Common myeloid progenitor, CD34-positive (primary cell): ENCODE measurements at regions not wholly inside any gene's neighbourhood (a gene's known extent, or its start where the extent isn't known, plus 50 kb on each side); places are given as distances from the start of the nearest gene placed in this dataset.

Source experiments
- CTCF ChIA-PET: fragments of 350-600 bp; sonication (Branson Sonifier 250); formaldehyde crosslinking; loops from one replicate; lab custom pipeline; 2021; ENCODE audit warnings: antibody characterized with exemption; lab: Charles Lee
- POLR2A ChIA-PET: fragments of 350-600 bp; sonication (Branson Sonifier 250); formaldehyde crosslinking; loops from one replicate; lab custom pipeline; 2021; ENCODE audit warnings: antibody characterized with exemption; lab: Charles Lee
- DNase-seq, 3 donors: peaks; one replicate each; pipeline versions ENCODE4 v3.0.0 to v3.0.0-alpha.2; 2013
- H3K27ac ChIP-seq, 2 experiments: 1 replicate in 1 of 2; 2 replicates in 1 of 2; pipeline ENCODE4 v1.7.0; 2013; ENCODE audit warnings: inconsistent platforms in 2 of 2, low read length in 2 of 2, mild to moderate bottlenecking in 2 of 2, low read depth in 1 of 2, moderate library complexity in 1 of 2; ENCODE audit not compliant: severe bottlenecking in 2 of 2, insufficient read depth in 1 of 2, poor library complexity in 1 of 2
- H3K27me3 ChIP-seq, 5 experiments: replicated peaks in 2 of 5; 1 replicate in 3 of 5; 2 replicates in 2 of 5; pipeline versions ENCODE4 v1.6.1 to v1.7.0; 2013; ENCODE audit warnings: low read length in 4 of 5, mild to moderate bottlenecking in 2 of 5, moderate library complexity in 2 of 5, inconsistent platforms in 1 of 5; ENCODE audit not compliant: insufficient read depth in 5 of 5, control insufficient read depth in 4 of 5
- H3K36me3 ChIP-seq, 4 experiments: 1 replicate in 2 of 4; 2 replicates in 2 of 4; pipeline versions ENCODE4 v1.6.1 to v1.7.0; 2013; ENCODE audit warnings: low read length in 3 of 4, control low read depth in 1 of 4, mild to moderate bottlenecking in 1 of 4; ENCODE audit not compliant: control insufficient read depth in 4 of 4, insufficient read depth in 4 of 4
- H3K4me1 ChIP-seq, 4 experiments: 1 replicate in 3 of 4; 2 replicates in 1 of 4; pipeline versions ENCODE4 v1.6.1 to v1.7.1; 2013; ENCODE audit warnings: low read length in 3 of 4, mild to moderate bottlenecking in 3 of 4, control low read depth in 1 of 4, inconsistent platforms in 1 of 4, moderate library complexity in 1 of 4; ENCODE audit not compliant: control insufficient read depth in 4 of 4, insufficient read depth in 4 of 4; ENCODE audit errors: control extremely low read depth in 1 of 4
- H3K4me3 ChIP-seq, 7 experiments: 1 replicate in 4 of 7; 2 replicates in 3 of 7; pipeline versions ENCODE4 v1.5.1 to v1.7.0; 2013; ENCODE audit warnings: mild to moderate bottlenecking in 7 of 7, low read length in 6 of 7, moderate library complexity in 6 of 7, inconsistent platforms in 2 of 7, low read depth in 2 of 7, control low read depth in 1 of 7; ENCODE audit not compliant: insufficient read depth in 4 of 7, control insufficient read depth in 1 of 7; ENCODE audit errors: extremely low read depth in 1 of 7
- H3K9me3 ChIP-seq, 5 experiments: 1 replicate in 4 of 5; 2 replicates in 1 of 5; pipeline versions ENCODE4 v1.6.1 to v1.7.1; 2013; ENCODE audit warnings: low read length in 4 of 5, mild to moderate bottlenecking in 2 of 5, inconsistent platforms in 1 of 5, low read depth in 1 of 5, moderate library complexity in 1 of 5; ENCODE audit not compliant: control insufficient read depth in 4 of 5, insufficient read depth in 2 of 5; ENCODE audit errors: control extremely low read depth in 1 of 5
- WGBS: methylation state at CpG from one replicate; pipeline ENCODE4 v1.1.5; 2013; ENCODE audit not compliant: insufficient coverage; 5-methylcytosine and 5-hydroxymethylcytosine counted together

DNA sequence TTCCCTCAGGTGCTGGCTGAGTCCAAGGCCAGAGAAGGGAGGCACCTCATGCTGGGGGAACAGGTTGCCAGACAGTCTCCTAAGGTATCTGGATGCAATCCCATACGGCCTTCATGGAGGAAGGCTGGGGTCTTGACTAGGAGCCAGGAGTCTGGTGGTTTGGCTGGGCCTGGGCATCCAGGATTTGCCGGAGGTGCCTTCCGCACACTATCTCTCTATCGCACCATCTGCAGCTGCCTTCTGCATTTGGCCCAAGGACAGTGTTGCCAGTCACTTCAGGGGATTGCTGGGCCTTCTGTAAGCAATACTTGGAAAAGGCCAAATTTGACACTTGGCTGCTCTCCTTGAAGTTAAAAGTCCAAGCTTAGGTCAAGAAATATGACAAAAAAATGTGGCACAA lies 327.2 kb downstream of the EN1 start:
- Histone ChIP-seq H3K36me3 (no peaks in the 10 kb centered on the region), H3K27ac (no peak overlapping the region), H3K27me3 (no peaks in the 10 kb centered on the region), H3K4me3 (no peak overlapping the region), H3K4me1 (no peaks in the 10 kb centered on the region), H3K9me3 (peaks cover 0 to 9% (median 2%) of the 10 kb centered on the region in 5 experiments)
- DNase-seq, result no peak
- ChIA-PET CTCF (no interaction called here), POLR2A (no interaction called here)
- 96% methylated on average over 4 of the region's 4 CpGs for WGBS

DNA sequence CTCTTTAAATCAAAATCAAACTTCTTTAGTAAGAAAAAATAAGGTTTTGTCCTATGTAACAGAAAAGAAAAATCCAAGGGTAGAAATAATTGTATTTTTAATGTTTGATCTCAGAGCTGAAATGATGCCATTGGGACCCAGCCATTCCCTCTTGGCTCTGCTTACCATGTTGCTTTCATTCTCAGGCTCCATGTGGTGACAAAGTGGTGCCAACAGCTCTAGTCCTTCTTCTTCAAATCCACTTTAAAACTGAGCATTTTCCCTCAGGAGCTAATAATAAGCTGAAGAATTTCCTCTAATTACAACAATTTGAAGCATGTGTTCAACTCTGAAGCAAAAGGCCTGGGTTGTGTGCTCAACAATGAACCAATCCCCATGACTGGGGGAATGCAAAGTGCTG lies 327.9 kb downstream of the EN1 start:
- Histone ChIP-seq H3K36me3 (no peaks in the 10 kb centered on the region), H3K9me3 (peaks cover 0 to 9% (median 2%) of the 10 kb centered on the region in 5 experiments), H3K4me3 (no peak overlapping the region), H3K27ac (no peak overlapping the region), H3K27me3 (no peaks in the 10 kb centered on the region), H3K4me1 (no peaks in the 10 kb centered on the region)
- ChIA-PET CTCF (no interaction called here), POLR2A (no interaction called here)
- DNase-seq, result no peak

DNA sequence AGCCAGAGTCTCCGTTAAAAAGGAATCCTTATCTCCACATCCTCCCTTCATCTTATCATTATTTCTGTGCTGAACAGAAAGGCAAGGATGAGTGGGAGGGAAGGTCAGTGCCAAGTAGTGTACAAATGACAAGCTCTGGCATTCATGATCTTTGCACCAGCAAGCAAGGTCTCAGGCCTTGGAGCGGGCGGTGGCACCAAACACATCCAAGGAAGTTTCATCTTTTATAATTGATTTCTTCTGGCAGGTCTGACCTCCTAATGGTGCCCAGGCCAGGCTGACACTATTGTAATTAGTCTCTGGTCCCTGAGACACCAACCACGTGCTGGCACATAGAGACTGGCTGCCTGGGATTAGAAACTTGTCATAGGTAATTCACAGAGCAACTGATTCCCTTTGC lies 336.6 kb downstream of the EN1 start:
- no peak overlapping the region for H3K27ac ChIP-seq
- no peaks in the 10 kb centered on the region for H3K4me1 ChIP-seq
- H3K36me3 ChIP-seq, result no peaks in the 10 kb centered on the region
- WGBS, result 76% methylated on average over 3 of the region's 4 CpGs
- no peaks in the 10 kb centered on the region for H3K9me3 ChIP-seq
- no peak for DNase-seq
- H3K27me3 ChIP-seq, result peaks cover 0 to 3% (median 0%) of the 10 kb centered on the region in 5 experiments
- H3K4me3 ChIP-seq, result no peak overlapping the region
- ChIA-PET CTCF (no interaction called here), POLR2A (no interaction called here)

DNA sequence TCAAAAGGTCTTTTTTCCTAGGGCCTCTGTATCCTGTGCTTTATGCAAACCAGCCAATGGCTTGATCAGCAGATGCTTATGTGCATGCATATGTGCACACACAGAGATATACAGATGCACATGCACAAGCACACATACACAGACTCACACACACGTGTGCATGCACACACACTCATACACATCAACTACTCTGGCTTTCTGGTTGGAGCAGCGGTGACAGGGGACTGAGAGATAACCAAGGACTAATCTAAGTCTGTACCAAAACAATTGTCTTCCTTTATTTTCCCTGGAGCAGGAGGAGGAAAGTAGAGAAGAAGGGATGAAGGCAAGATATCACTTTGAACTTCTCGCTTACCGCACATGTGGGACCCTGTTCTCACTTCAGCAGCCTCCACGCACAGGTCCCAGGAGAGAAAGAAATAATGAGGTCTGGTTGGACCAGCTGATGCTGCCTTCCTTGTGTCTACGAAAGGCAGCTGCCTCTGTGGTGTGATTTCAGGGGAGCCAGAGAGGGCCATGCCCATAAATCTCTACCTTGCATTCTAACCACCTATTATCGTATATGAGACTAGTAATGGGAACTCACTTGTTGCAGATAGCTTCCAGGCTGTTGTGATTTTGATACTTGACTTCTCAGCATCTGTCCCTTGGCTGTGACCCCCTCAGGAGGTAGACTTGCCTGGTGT lies 338.0 kb downstream of the EN1 start:
- Histone ChIP-seq H3K4me1 (no peaks in the 10 kb centered on the region), H3K36me3 (no peaks in the 10 kb centered on the region), H3K9me3 (no peaks in the 10 kb centered on the region), H3K27me3 (peaks cover 0 to 3% (median 0%) of the 10 kb centered on the region in 5 experiments), H3K27ac (no peak overlapping the region), H3K4me3 (no peak overlapping the region)
- ChIA-PET POLR2A (no interaction called here), CTCF (no interaction called here)
- no peak for DNase-seq
- 93% methylated on average over 2 of the region's 7 CpGs for whole genome bisulfite sequencing

DNA sequence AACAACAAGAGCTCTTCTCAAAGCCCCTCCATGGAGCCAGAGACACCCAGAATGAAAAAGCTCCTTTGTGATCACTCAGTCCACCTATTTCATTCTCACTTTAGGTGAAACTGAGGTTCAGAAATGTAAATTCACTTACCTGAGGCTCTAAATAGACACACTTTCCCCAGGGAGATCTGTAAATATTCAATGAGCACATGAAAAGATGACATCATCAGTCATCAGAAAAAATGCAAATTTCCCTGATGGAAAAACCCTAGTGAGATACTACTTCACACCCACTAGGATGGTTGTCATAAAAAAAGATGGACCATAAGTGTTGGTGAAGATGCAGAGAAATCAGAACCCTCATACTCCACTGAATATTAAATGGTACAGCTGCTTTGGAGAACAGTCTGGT lies 339.2 kb downstream of the EN1 start:
- CTCF ChIA-PET, result no interaction called here
- Histone ChIP-seq H3K27ac (no peak overlapping the region), H3K9me3 (no peaks in the 10 kb centered on the region), H3K4me1 (no peaks in the 10 kb centered on the region), H3K27me3 (peaks cover 0 to 3% (median 0%) of the 10 kb centered on the region in 5 experiments), H3K4me3 (no peak overlapping the region), H3K36me3 (no peaks in the 10 kb centered on the region)
- POLR2A ChIA-PET, result no interaction called here
- DNase-seq, result no peak

DNA sequence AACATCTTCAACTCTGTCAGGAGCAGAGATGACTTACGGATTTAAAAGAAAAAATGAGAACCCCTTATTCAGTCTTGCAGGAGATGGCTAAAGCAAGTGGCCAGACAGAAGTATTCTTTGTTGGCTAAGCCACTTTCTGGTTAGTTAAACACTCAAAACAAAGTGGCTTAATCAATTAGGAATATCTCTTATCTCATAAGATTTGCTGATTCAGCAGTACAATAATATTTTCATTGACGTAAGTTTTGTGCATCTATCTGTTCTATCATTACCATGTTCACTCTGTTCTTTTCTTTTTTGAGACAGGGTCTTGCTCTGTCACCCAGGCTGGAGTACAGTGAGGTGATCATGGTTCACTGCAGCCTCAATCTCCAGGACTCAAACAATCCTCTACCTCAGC lies 342.0 kb downstream of the EN1 start:
- no peak for DNase-seq
- H3K4me1 ChIP-seq, result no peaks in the 10 kb centered on the region
- WGBS, result 100% methylated on average over 1 of the region's 2 CpGs
- ChIA-PET POLR2A (no interaction called here), CTCF (no interaction called here)
- no peaks in the 10 kb centered on the region for H3K27me3 ChIP-seq
- H3K4me3 ChIP-seq, result no peak overlapping the region
- no peak overlapping the region for H3K27ac ChIP-seq
- H3K9me3 ChIP-seq, result no peaks in the 10 kb centered on the region
- H3K36me3 ChIP-seq, result no peaks in the 10 kb centered on the region

DNA sequence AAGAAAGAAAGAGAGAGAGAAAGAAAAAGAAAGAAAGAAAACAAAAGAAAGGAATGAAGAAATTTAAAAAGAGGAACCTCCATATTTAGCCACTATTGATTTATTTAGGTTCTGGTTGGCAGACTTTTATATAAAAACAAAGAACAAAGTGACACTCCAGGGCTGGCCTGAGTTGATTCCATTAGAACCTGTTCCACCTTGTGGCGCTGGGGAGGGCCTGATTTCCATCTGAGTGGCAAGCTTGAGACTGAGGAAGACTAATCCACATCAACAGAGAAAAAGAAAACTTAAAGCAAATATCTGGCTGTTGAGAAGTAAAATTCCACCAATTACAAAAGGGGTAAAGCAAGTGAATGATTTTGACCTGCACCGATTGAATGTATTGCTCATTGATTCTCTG lies 345.3 kb downstream of the EN1 start:
- Histone ChIP-seq H3K4me1 (no peaks in the 10 kb centered on the region), H3K27ac (no peak overlapping the region), H3K9me3 (no peaks in the 10 kb centered on the region), H3K27me3 (no peaks in the 10 kb centered on the region), H3K36me3 (no peaks in the 10 kb centered on the region), H3K4me3 (no peak overlapping the region)
- CTCF ChIA-PET, result no interaction called here
- no peak for DNase-seq
- POLR2A ChIA-PET, result no interaction called here
- 100% methylated on average over 1 of the region's 2 CpGs for WGBS
